ENCODE measurements at regions not wholly inside any gene's neighbourhood (a gene's known extent, or its start where the extent isn't known, plus 50 kb on each side); places are given as distances from the start of the nearest gene placed in this dataset.

- TF ChIP-seq EZH2 (IDR thresholded peaks at IDR 0.05) (no peak), POLR2AphosphoS5 (IDR thresholded peaks at IDR 0.05; ENCODE audit: borderline replicate concordance, low read depth, low read length) (no peak), FOXP2 (optimal IDR thresholded peaks at IDR 0.05; ENCODE audit: control extremely low read depth, extremely low read length, insufficient read depth) (no peak)
Observed at GRCh38 chr3:29176501-29176900, 104.4 kb upstream of the RBMS3 start.

Data from SK-N-MC (cell line).